Tibial nerve (tissue), 3 donors: ENCODE measurements at regions not wholly inside any gene's neighbourhood (a gene's known extent, or its start where the extent isn't known, plus 50 kb on each side); places are given as distances from the start of the nearest gene placed in this dataset.
"Not testable (repeated sequence)": the region's sequence is repeated elsewhere in the genome, so short reads cannot be mapped to it uniquely, and the experiment has no call there.

Experiments
- CTCF ChIP-seq, 5 experiments: fragments of 200-600 bp in 3 of 5; fragments of 450-650 bp in 2 of 5; sonication (generic) in 3 of 5; IDR thresholded peaks; one replicate each; pipeline ENCODE4 v1.5.1; 2016 to 2019; ENCODE audit warnings: antibody characterized with exemption in 5 of 5, mild to moderate bottlenecking in 3 of 5, moderate library complexity in 2 of 5
- POLR2A ChIP-seq, 2 donors: fragments of 450-650 bp; IDR thresholded peaks; one replicate each; pipeline ENCODE4 v1.6.1; 2017; ENCODE audit warnings: antibody characterized with exemption in 2 of 2, mild to moderate bottlenecking in 2 of 2, moderate library complexity in 2 of 2

GRCh38 chr2:192893976-192894375 lies 699.2 kb upstream of the TMEFF2 start:
- TF ChIP-seq POLR2A, CTCF (IDR thresholded peaks at IDR 0.05): not testable (repeated sequence)
